Bronchial epithelial cell (primary cell): ENCODE measurements at regions not wholly inside any gene's neighbourhood (a gene's known extent, or its start where the extent isn't known, plus 50 kb on each side); places are given as distances from the start of the nearest gene placed in this dataset.

Experiments
- DNase-seq: peaks from one replicate; pipeline ENCODE4 v3.0.0-alpha.2; 2010; ENCODE audit warnings: low read depth
- FAIRE-seq: peaks from 2 replicates; lab custom pipeline; 2011; peaks lifted over from hg19 to GRCh38; lab: Jason Lieb, UNC
- H3K27me3 ChIP-seq: 2 replicates; pipeline ENCODE4 v1.5.1; 2011; ENCODE audit warnings: low read length; ENCODE audit not compliant: control insufficient read depth, insufficient read depth
- H3K36me3 ChIP-seq: 2 replicates; pipeline ENCODE4 v1.5.1; 2011; ENCODE audit warnings: low read length; ENCODE audit not compliant: control insufficient read depth, insufficient read depth
- H3K4me3 ChIP-seq: 2 replicates; pipeline ENCODE4 v1.5.1; 2011; ENCODE audit warnings: mild to moderate bottlenecking, low read depth, low read length, control low read depth
- TF ChIP-seq, protein P1 (sequence below): IDR thresholded peaks from 2 replicates; pipeline ENCODE4 v1.5.1; 2011; ENCODE audit warnings: mild to moderate bottlenecking, moderate library complexity, low read length, control low read depth, inconsistent platforms; ENCODE audit not compliant: insufficient read depth, severe bottlenecking

DNA sequence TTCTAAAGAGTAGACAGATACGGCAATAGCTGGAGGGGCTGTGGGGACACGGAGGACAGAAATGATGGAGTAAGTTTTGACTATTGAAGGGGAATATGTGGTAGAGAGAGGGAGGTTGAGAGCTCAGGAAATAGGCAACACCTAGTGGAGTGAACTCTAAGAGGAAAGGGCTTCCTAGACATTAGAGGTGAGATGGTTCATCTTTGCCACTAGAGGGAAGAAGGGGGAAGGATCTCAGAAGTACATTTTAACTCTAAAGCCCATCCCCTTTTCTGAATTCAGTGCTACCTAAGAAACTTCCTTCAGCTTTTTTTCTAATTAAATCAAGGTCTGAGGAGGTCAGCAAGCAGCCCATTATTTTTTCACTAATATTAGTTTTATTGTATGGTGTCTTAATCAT, 689.4 kb upstream of the MAP3K7 start:
- no peaks in the 10 kb centered on the region for H3K27me3 ChIP-seq
- DNase-seq (peak; percentile 4), FAIRE-seq (no peak)
- H3K4me3 ChIP-seq: no peak overlapping the region
- H3K36me3 ChIP-seq: no peaks in the 10 kb centered on the region
- TF ChIP-seq, protein P1, sequence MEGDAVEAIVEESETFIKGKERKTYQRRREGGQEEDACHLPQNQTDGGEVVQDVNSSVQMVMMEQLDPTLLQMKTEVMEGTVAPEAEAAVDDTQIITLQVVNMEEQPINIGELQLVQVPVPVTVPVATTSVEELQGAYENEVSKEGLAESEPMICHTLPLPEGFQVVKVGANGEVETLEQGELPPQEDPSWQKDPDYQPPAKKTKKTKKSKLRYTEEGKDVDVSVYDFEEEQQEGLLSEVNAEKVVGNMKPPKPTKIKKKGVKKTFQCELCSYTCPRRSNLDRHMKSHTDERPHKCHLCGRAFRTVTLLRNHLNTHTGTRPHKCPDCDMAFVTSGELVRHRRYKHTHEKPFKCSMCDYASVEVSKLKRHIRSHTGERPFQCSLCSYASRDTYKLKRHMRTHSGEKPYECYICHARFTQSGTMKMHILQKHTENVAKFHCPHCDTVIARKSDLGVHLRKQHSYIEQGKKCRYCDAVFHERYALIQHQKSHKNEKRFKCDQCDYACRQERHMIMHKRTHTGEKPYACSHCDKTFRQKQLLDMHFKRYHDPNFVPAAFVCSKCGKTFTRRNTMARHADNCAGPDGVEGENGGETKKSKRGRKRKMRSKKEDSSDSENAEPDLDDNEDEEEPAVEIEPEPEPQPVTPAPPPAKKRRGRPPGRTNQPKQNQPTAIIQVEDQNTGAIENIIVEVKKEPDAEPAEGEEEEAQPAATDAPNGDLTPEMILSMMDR: peak; percentile 18

DNA sequence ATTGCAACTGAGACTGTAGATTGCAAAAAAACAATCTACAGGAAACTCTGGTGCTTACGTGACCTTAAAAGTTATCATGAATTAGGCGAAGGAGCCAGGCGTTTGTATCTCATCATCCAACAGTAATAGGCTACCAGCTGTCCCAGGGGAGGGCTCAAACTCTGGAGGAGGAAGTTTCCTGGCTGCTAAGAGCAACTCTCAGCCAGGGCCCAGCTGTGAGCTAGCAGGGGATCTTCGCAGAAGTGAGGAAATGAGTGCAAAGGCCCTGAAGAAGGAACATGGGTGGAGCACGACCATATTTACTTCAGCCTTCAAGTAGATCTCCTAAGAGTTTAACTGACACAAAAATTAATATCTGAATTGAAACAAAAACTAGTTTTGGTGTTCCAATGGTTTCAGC, 686.9 kb upstream of the MAP3K7 start:
- H3K4me3 ChIP-seq: no peak overlapping the region
- H3K36me3 ChIP-seq: no peaks in the 10 kb centered on the region
- DNase-seq (no peak), FAIRE-seq (no peak)
- TF ChIP-seq, protein P1: no peak
- H3K27me3 ChIP-seq: no peaks in the 10 kb centered on the region

DNA sequence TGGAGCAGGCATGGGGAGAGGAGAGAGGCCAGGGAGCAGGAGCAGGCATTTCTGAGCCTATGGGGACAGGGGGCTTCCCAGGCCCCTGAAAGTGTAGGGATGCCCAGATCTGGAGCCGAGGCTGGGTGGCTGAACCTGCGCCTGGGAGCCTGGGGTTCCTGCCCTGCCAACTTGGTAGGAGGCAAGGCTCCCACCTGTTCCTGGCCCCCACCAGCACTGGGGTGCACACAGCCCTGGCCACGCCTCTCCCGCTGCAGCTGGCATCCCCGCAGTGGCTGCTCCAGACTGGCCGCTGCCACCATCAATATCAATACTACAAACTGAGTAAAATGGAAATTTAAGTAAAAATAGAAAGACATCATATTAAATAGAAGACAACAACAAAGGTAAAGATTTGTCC, 684.9 kb upstream of the MAP3K7 start:
- TF ChIP-seq, protein P1: no peak
- Histone ChIP-seq H3K4me3 (no peak overlapping the region), H3K36me3 (no peaks in the 10 kb centered on the region), H3K27me3 (no peaks in the 10 kb centered on the region)
- no peak for DNase-seq
- no peak for FAIRE-seq

DNA sequence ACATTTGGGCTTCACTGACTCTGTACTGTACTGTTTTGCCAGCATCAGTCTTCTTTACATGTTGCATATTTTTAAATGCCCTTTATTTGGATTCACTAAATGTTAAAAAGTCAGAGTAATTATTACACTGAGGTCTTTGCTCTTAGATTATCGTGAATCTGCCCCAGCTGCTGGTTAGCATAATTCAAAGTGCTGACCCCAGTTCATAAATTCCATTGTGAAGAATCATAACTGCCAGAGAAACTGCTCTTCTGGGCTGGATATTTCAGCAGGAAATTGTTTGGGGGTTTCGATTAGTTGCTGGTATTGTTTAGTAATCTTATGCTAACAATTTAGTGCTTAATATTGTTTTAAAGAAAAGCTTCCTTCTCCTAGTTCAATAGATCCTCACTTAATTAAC, 682.1 kb upstream of the MAP3K7 start:
- Histone ChIP-seq H3K27me3 (no peaks in the 10 kb centered on the region), H3K36me3 (no peaks in the 10 kb centered on the region), H3K4me3 (no peak overlapping the region)
- no peak for DNase-seq
- no peak for FAIRE-seq
- TF ChIP-seq, protein P1: no peak

DNA sequence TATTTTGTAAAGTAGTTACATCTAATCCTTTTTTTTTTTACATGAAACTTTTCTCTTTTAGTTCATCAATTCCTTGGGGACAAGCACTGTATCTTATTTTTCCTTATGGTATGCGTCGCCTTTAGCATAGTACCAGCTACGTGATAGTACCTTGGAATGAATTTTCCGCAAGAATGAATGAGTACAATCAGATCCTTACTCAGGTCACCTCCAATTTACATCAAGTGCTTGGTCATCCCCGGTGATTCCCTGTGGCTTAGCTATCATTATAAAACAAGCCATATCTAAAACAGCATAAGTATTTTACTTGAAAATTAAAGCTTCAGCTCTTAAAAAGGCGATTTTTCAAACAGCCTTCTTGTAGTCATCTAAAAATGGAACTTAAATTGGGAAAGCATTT, 680.4 kb upstream of the MAP3K7 start:
- no peak for FAIRE-seq
- no peaks in the 10 kb centered on the region for H3K36me3 ChIP-seq
- TF ChIP-seq, protein P1: no peak
- no peak for DNase-seq
- H3K27me3 ChIP-seq: no peaks in the 10 kb centered on the region
- no peak overlapping the region for H3K4me3 ChIP-seq

DNA sequence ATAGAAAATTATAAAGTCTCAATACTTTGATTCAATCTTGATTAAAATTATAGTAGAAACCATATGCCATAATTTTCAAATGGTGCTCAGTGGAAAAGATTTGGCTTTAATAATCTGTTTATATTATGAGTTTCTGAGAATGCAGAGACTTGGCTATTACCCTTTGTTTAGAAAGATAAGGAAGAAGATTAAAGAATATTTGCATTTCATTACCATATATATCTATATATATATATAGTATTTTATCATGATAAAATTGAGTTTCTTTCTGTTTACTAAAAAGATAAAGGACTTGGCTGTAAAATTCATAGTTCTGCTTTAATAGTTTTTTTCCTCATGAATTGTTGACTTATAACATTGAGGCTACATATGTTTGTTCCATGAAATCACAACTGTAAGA, 679.3 kb upstream of the MAP3K7 start:
- TF ChIP-seq, protein P1: no peak
- DNase-seq (no peak), FAIRE-seq (no peak)
- Histone ChIP-seq H3K27me3 (no peaks in the 10 kb centered on the region), H3K4me3 (no peak overlapping the region), H3K36me3 (no peaks in the 10 kb centered on the region)
